GM23338 (cell line): ENCODE measurements at regions not wholly inside any gene's neighbourhood (a gene's known extent, or its start where the extent isn't known, plus 50 kb on each side); places are given as distances from the start of the nearest gene placed in this dataset.

Source experiments
- ATAC-seq: fragments of 200-7000 bp; cut with Tn5 transposase; 3 replicates; pipeline ENCODE4 v1.9.1; 2020
- DNase-seq: peaks from one replicate; pipeline ENCODE4 v3.0.0-alpha.2; 2015; ENCODE audit warnings: low spot score
- H2AFZ ChIP-seq: fragments of 200-600 bp; sonication (generic); 2 replicates; pipeline ENCODE4 v1.8.0; 2016; ENCODE audit warnings: antibody characterized with exemption, mild to moderate bottlenecking, moderate library complexity
- H3F3A ChIP-seq: fragments of 200-600 bp; sonication (generic); replicated peaks from 2 replicates; pipeline ENCODE4 v1.8.0; 2017; ENCODE audit warnings: antibody characterized with exemption, mixed run types, low read depth
- H3K27ac ChIP-seq: fragments of 200-600 bp; sonication (generic); 2 replicates; pipeline ENCODE4 v1.6.1; 2016; ENCODE audit warnings: low read depth
- H3K27me3 ChIP-seq: fragments of 200-600 bp; sonication (generic); 2 replicates; pipeline ENCODE4 v1.8.0; 2016; ENCODE audit warnings: mild to moderate bottlenecking, mixed run types, moderate library complexity; ENCODE audit not compliant: insufficient read depth
- H3K36me3 ChIP-seq: fragments of 200-600 bp; sonication (generic); 2 replicates; pipeline ENCODE4 v1.8.0; 2016; ENCODE audit warnings: mild to moderate bottlenecking; ENCODE audit not compliant: insufficient read depth
- H3K4me1 ChIP-seq: fragments of 200-600 bp; sonication (generic); 2 replicates; pipeline ENCODE4 v1.8.0; 2016; ENCODE audit warnings: mild to moderate bottlenecking, moderate library complexity; ENCODE audit not compliant: insufficient read depth
- H3K4me2 ChIP-seq: fragments of 200-600 bp; sonication (generic); 2 replicates; pipeline ENCODE4 v1.7.1; 2017; ENCODE audit warnings: mixed run types
- H3K4me3 ChIP-seq: fragments of 200-600 bp; sonication (generic); 2 replicates; pipeline ENCODE4 v1.6.1; 2016; ENCODE audit warnings: mixed run types
- H3K79me2 ChIP-seq: fragments of 200-600 bp; sonication (generic); replicated peaks from 2 replicates; pipeline ENCODE4 v1.8.0; 2017; ENCODE audit warnings: mild to moderate bottlenecking; ENCODE audit not compliant: insufficient read depth
- H3K9me2 ChIP-seq: fragments of 200-600 bp; sonication (generic); 2 replicates; pipeline ENCODE4 v1.8.0; 2017; ENCODE audit not compliant: insufficient read depth
- H4K20me1 ChIP-seq: fragments of 200-600 bp; sonication (generic); replicated peaks from 2 replicates; pipeline ENCODE4 v1.8.0; 2017; ENCODE audit warnings: mild to moderate bottlenecking; ENCODE audit not compliant: insufficient read depth
- H3K27ac Mint-ChIP-seq: 2 replicates; pipeline ENCODE4 v1.8.0; 2020; ENCODE audit warnings: inconsistent platforms, mild to moderate bottlenecking, moderate library complexity, mixed read lengths
- H3K27me3 Mint-ChIP-seq: 3 replicates; pipeline ENCODE4 v1.8.0; 2022; ENCODE audit warnings: low read depth, mild to moderate bottlenecking, moderate library complexity, mixed read lengths, inconsistent platforms; ENCODE audit not compliant: insufficient read depth, poor library complexity
- H3K36me3 Mint-ChIP-seq: 3 replicates; pipeline ENCODE4 v1.8.0; 2021; ENCODE audit warnings: low read depth, mild to moderate bottlenecking, inconsistent platforms, moderate library complexity, mixed read lengths
- H3K4me1 Mint-ChIP-seq: 3 replicates; pipeline ENCODE4 v1.8.0; 2020; ENCODE audit warnings: mild to moderate bottlenecking, inconsistent platforms, mixed read lengths
- H3K4me3 Mint-ChIP-seq: 3 replicates; pipeline ENCODE4 v1.8.0; 2021; ENCODE audit warnings: moderate library complexity, mild to moderate bottlenecking, inconsistent platforms, mixed read lengths
- H3K9me3 Mint-ChIP-seq: 3 replicates; pipeline ENCODE4 v1.8.0; 2020; ENCODE audit warnings: moderate library complexity, mild to moderate bottlenecking, inconsistent platforms, mixed read lengths
- EZH2 ChIP-seq: fragments of 200-600 bp; sonication (generic); IDR thresholded peaks from one replicate; pipeline ENCODE4 v1.8.0; 2017; ENCODE audit warnings: antibody characterized with exemption, mild to moderate bottlenecking, low read depth; ENCODE audit not compliant: unreplicated experiment
- NANOG ChIP-seq: IDR thresholded peaks from 2 replicates; pipeline ENCODE4 v1.6.1; 2016; ENCODE audit warnings: antibody characterized with exemption, borderline replicate concordance
- ZNF331 ChIP-seq: fragments of 250-450 bp; sonication (Bioruptor Pico); IDR thresholded peaks from 2 replicates; pipeline ENCODE4 v1.5.0; 2020; ENCODE audit warnings: low read depth, mild to moderate bottlenecking, moderate library complexity
- TF ChIP-seq, protein P1 (sequence below), 2 experiments: fragments of 200-600 bp in 1 of 2; sonication (generic) in 1 of 2; conservative IDR thresholded peaks; 2 replicates each; pipeline versions ENCODE4 v1.5.1 to v1.6.1; 2016 to 2017; ENCODE audit warnings: antibody characterized with exemption in 2 of 2, low read depth in 2 of 2, mild to moderate bottlenecking in 2 of 2, moderate library complexity in 1 of 2
- TF ChIP-seq, protein P2 (sequence below): fragments of 250-450 bp; sonication (Bioruptor Pico); IDR thresholded peaks from 2 replicates; pipeline ENCODE4 v1.5.0; 2020; ENCODE audit warnings: mild to moderate bottlenecking, moderate library complexity

DNA sequence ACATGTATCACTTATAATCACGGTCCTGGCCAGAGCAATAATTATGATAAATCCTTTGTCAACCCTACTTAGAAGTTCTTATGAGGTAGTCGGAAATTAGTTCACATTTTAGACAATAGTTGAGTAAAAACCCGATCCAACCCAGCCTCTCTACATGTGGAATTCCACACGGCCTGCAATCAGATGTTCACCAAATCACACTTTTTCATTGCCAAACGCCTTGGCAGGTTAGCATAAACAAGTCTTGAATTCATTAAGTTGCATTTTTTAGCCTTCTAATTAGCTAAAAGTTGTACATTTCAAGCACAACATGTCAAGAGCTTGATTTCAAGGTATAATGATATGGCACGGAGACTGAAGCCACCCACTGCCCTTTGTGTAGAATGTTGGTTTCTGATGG lies 65.3 kb downstream of the FOXL1 start:
- H2AFZ ChIP-seq: no peak overlapping the region
- no peak overlapping the region for H3K4me3 Mint-ChIP-seq
- ATAC-seq (no peak), DNase-seq (no peak)
- H4K20me1 ChIP-seq: no peaks in the 10 kb centered on the region
- H3F3A ChIP-seq: no peaks in the 10 kb centered on the region
- no peak overlapping the region for H3K27ac Mint-ChIP-seq
- no peaks in the 10 kb centered on the region for H3K36me3 ChIP-seq
- no peak overlapping the region for H3K27ac ChIP-seq
- H3K4me2 ChIP-seq: no peak overlapping the region
- no peaks in the 10 kb centered on the region; the same call in 2 of the 3 replicates for H3K4me1 Mint-ChIP-seq
- H3K27me3 Mint-ChIP-seq: peaks cover 13% of the 10 kb centered on the region
- no peak overlapping the region for H3K4me3 ChIP-seq
- no peaks in the 10 kb centered on the region for H3K27me3 ChIP-seq
- peaks cover 6% of the 10 kb centered on the region for H3K9me2 ChIP-seq
- no peaks in the 10 kb centered on the region; the same call in 2 of the 3 replicates for H3K36me3 Mint-ChIP-seq
- no peaks in the 10 kb centered on the region for H3K4me1 ChIP-seq
- no peaks in the 10 kb centered on the region for H3K79me2 ChIP-seq
- H3K9me3 Mint-ChIP-seq: peaks cover 14% of the 10 kb centered on the region
- no peak for TF ChIP-seq NANOG
- no peak for TF ChIP-seq EZH2
- TF ChIP-seq, protein P1, sequence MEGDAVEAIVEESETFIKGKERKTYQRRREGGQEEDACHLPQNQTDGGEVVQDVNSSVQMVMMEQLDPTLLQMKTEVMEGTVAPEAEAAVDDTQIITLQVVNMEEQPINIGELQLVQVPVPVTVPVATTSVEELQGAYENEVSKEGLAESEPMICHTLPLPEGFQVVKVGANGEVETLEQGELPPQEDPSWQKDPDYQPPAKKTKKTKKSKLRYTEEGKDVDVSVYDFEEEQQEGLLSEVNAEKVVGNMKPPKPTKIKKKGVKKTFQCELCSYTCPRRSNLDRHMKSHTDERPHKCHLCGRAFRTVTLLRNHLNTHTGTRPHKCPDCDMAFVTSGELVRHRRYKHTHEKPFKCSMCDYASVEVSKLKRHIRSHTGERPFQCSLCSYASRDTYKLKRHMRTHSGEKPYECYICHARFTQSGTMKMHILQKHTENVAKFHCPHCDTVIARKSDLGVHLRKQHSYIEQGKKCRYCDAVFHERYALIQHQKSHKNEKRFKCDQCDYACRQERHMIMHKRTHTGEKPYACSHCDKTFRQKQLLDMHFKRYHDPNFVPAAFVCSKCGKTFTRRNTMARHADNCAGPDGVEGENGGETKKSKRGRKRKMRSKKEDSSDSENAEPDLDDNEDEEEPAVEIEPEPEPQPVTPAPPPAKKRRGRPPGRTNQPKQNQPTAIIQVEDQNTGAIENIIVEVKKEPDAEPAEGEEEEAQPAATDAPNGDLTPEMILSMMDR (conservative IDR thresholded peaks at IDR 0.05; ENCODE audit: low read depth in 2 of 2): no peak
- TF ChIP-seq, protein P2, sequence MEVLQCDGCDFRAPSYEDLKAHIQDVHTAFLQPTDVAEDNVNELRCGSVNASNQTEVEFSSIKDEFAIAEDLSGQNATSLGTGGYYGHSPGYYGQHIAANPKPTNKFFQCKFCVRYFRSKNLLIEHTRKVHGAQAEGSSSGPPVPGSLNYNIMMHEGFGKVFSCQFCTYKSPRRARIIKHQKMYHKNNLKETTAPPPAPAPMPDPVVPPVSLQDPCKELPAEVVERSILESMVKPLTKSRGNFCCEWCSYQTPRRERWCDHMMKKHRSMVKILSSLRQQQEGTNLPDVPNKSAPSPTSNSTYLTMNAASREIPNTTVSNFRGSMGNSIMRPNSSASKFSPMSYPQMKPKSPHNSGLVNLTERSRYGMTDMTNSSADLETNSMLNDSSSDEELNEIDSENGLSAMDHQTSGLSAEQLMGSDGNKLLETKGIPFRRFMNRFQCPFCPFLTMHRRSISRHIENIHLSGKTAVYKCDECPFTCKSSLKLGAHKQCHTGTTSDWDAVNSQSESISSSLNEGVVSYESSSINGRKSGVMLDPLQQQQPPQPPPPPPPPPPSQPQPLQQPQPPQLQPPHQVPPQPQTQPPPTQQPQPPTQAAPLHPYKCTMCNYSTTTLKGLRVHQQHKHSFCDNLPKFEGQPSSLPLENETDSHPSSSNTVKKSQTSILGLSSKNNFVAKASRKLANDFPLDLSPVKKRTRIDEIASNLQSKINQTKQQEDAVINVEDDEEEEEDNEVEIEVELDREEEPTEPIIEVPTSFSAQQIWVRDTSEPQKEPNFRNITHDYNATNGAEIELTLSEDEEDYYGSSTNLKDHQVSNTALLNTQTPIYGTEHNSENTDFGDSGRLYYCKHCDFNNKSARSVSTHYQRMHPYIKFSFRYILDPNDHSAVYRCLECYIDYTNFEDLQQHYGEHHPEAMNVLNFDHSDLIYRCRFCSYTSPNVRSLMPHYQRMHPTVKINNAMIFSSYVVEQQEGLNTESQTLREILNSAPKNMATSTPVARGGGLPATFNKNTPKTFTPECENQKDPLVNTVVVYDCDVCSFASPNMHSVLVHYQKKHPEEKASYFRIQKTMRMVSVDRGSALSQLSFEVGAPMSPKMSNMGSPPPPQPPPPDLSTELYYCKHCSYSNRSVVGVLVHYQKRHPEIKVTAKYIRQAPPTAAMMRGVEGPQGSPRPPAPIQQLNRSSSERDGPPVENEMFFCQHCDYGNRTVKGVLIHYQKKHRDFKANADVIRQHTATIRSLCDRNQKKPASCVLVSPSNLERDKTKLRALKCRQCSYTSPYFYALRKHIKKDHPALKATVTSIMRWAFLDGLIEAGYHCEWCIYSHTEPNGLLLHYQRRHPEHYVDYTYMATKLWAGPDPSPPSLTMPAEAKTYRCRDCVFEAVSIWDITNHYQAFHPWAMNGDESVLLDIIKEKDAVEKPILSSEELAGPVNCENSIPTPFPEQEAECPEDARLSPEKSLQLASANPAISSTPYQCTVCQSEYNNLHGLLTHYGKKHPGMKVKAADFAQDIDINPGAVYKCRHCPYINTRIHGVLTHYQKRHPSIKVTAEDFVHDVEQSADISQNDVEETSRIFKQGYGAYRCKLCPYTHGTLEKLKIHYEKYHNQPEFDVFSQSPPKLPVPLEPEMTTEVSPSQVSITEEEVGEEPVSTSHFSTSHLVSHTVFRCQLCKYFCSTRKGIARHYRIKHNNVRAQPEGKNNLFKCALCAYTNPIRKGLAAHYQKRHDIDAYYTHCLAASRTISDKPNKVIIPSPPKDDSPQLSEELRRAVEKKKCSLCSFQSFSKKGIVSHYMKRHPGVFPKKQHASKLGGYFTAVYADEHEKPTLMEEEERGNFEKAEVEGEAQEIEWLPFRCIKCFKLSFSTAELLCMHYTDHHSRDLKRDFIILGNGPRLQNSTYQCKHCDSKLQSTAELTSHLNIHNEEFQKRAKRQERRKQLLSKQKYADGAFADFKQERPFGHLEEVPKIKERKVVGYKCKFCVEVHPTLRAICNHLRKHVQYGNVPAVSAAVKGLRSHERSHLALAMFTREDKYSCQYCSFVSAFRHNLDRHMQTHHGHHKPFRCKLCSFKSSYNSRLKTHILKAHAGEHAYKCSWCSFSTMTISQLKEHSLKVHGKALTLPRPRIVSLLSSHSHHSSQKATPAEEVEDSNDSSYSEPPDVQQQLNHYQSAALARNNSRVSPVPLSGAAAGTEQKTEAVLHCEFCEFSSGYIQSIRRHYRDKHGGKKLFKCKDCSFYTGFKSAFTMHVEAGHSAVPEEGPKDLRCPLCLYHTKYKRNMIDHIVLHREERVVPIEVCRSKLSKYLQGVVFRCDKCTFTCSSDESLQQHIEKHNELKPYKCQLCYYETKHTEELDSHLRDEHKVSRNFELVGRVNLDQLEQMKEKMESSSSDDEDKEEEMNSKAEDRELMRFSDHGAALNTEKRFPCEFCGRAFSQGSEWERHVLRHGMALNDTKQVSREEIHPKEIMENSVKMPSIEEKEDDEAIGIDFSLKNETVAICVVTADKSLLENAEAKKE: no peak

DNA sequence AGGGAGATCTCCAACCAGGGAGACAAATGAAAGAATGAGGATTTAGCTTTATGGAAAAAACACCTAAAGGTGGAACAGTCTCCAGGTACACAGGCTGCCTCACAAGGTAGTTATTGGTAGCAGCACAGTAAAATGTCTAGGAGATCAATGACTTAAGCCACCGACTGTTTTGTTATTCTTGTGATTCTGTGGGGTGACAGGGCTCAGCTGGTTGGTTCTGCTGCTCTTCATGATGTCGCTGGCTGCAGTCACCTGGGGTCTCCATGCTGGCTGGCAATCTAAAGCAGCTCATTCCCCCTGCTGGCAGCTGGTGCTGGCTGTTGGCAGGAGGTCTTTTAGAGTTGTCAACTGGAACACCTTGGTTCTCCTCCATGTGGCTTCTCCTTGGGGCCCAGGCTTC lies 69.2 kb downstream of the FOXL1 start:
- no peaks in the 10 kb centered on the region for H3K27me3 ChIP-seq
- Mint-ChIP-seq H3K4me3 (no peak overlapping the region), H3K27me3 (peaks cover 2% of the 10 kb centered on the region), H3K4me1 (no peaks in the 10 kb centered on the region; the same call in 2 of the 3 replicates), H3K36me3 (no peaks in the 10 kb centered on the region; the same call in 2 of the 3 replicates), H3K27ac (no peak overlapping the region), H3K9me3 (peaks cover 14% of the 10 kb centered on the region)
- H3K36me3 ChIP-seq: no peaks in the 10 kb centered on the region
- no peak overlapping the region for H2AFZ ChIP-seq
- no peaks in the 10 kb centered on the region for H3K4me1 ChIP-seq
- no peak overlapping the region for H3K27ac ChIP-seq
- no peak for ATAC-seq
- H4K20me1 ChIP-seq: no peaks in the 10 kb centered on the region
- no peaks in the 10 kb centered on the region for H3F3A ChIP-seq
- no peaks in the 10 kb centered on the region for H3K79me2 ChIP-seq
- H3K9me2 ChIP-seq: peaks cover 6% of the 10 kb centered on the region
- H3K4me2 ChIP-seq: no peak overlapping the region
- no peak overlapping the region for H3K4me3 ChIP-seq
- DNase-seq: no peak
- TF ChIP-seq NANOG (no peak), ZNF331 (CRISPR knock-in tag) (peak; percentile 83)
